ENCODE measurements at regions not wholly inside any gene's neighbourhood (a gene's known extent, or its start where the extent isn't known, plus 50 kb on each side); places are given as distances from the start of the nearest gene placed in this dataset.
"Not testable (repeated sequence)": the region's sequence is repeated elsewhere in the genome, so short reads cannot be mapped to it uniquely, and the experiment has no call there.

GRCh38 chr1:102821707-102822106 is 286.6 kb downstream of the COL11A1 start:
- DNase-seq: no peak

- no peak for DNase-seq
These were observed 307.9 kb downstream of the COL11A1 start for GRCh38 chr1:102800406-102800805.

- no peak for DNase-seq
These were observed 308.8 kb downstream of the COL11A1 start for GRCh38 chr1:102799496-102799895.

GRCh38 chr1:102798718-102799117 is 309.6 kb downstream of the COL11A1 start:
- DNase-seq: no peak

GRCh38 chr1:102796429-102796828 is 311.9 kb downstream of the COL11A1 start:
- DNase-seq: no peak

GRCh38 chr1:102790997-102791396 is 317.3 kb downstream of the COL11A1 start:
- no peak for DNase-seq

GRCh38 chr1:102789951-102790350 is 318.4 kb downstream of the COL11A1 start:
- DNase-seq: not testable (repeated sequence)

- no peak for DNase-seq
These were observed 324.8 kb downstream of the COL11A1 start for GRCh38 chr1:102783487-102783886.

GRCh38 chr1:102782144-102782543 is 326.2 kb downstream of the COL11A1 start:
- no peak for DNase-seq

GRCh38 chr1:102776071-102776470 is 332.3 kb downstream of the COL11A1 start:
- no peak for DNase-seq

GRCh38 chr1:102772831-102773230 is 335.5 kb downstream of the COL11A1 start:
- DNase-seq: no peak

- no peak for DNase-seq
These were observed 349.9 kb downstream of the COL11A1 start for GRCh38 chr1:102758418-102758817.

GRCh38 chr1:102757363-102757762 is 351.0 kb downstream of the COL11A1 start:
- no peak for DNase-seq

- DNase-seq: no peak
These were observed 357.2 kb downstream of the COL11A1 start for GRCh38 chr1:102751111-102751510.

GRCh38 chr1:102742426-102742825 is 365.9 kb downstream of the COL11A1 start:
- DNase-seq: no peak

- DNase-seq: no peak
These were observed 374.7 kb downstream of the COL11A1 start for GRCh38 chr1:102733491-102734236.

- no peak for DNase-seq
These were observed 375.4 kb downstream of the COL11A1 start for GRCh38 chr1:102732927-102733326.

GRCh38 chr1:102726417-102726816 is 381.9 kb downstream of the COL11A1 start:
- DNase-seq: no peak

GRCh38 chr1:102724741-102725140 is 383.6 kb downstream of the COL11A1 start:
- no peak for DNase-seq

GRCh38 chr1:102715150-102715549 is 393.2 kb downstream of the COL11A1 start:
- DNase-seq: no peak

GRCh38 chr1:102699524-102699923 is 408.8 kb downstream of the COL11A1 start:
- DNase-seq: no peak

- DNase-seq: no peak
These were observed 415.0 kb downstream of the COL11A1 start for GRCh38 chr1:102693345-102693744.

GRCh38 chr1:102691592-102692090 is 416.7 kb downstream of the COL11A1 start:
- no peak for DNase-seq

All from nucleus accumbens (tissue), 56 donors.